ENCODE measurements at regions not wholly inside any gene's neighbourhood (a gene's known extent, or its start where the extent isn't known, plus 50 kb on each side); places are given as distances from the start of the nearest gene placed in this dataset.

GRCh38 chr10:128471151-128471550 lies 344.9 kb upstream of the MKI67 start:
- DNase-seq: no peak

GRCh38 chr10:128472196-128472595 lies 346.0 kb upstream of the MKI67 start:
- no peak for DNase-seq

- DNase-seq: no peak
These were observed 347.2 kb upstream of the MKI67 start for GRCh38 chr10:128473396-128473795.

GRCh38 chr10:128473911-128474310 lies 347.7 kb upstream of the MKI67 start:
- no peak for DNase-seq

GRCh38 chr10:128474571-128474970 lies 348.3 kb upstream of the MKI67 start:
- no peak for DNase-seq

- DNase-seq: no peak
These were observed 349.6 kb upstream of the MKI67 start for GRCh38 chr10:128475686-128476367.

GRCh38 chr10:128476368-128476725 lies 350.1 kb upstream of the MKI67 start:
- DNase-seq: no peak

- no peak for DNase-seq
These were observed 350.6 kb upstream of the MKI67 start for GRCh38 chr10:128476845-128477244.

- no peak for DNase-seq
These were observed 354.4 kb upstream of the MKI67 start for GRCh38 chr10:128480601-128481000.

GRCh38 chr10:128481152-128481840 lies 355.1 kb upstream of the MKI67 start:
- DNase-seq: no peak

GRCh38 chr10:128482052-128482451 lies 355.8 kb upstream of the MKI67 start:
- DNase-seq: no peak

GRCh38 chr10:128483216-128483615 lies 357.0 kb upstream of the MKI67 start:
- DNase-seq: no peak

GRCh38 chr10:128484041-128484440 lies 357.8 kb upstream of the MKI67 start:
- DNase-seq: no peak

- no peak for DNase-seq
These were observed 359.5 kb upstream of the MKI67 start for GRCh38 chr10:128485701-128486235.

- DNase-seq: no peak
These were observed 361.3 kb upstream of the MKI67 start for GRCh38 chr10:128487517-128487916.

GRCh38 chr10:128489324-128490247 lies 363.4 kb upstream of the MKI67 start:
- no peak for DNase-seq

GRCh38 chr10:128491686-128492085 lies 365.5 kb upstream of the MKI67 start:
- no peak for DNase-seq

GRCh38 chr10:128493811-128494210 lies 367.6 kb upstream of the MKI67 start:
- DNase-seq: no peak

- no peak for DNase-seq
These were observed 368.4 kb upstream of the MKI67 start for GRCh38 chr10:128494665-128495064.

- DNase-seq: no peak
These were observed 371.6 kb upstream of the MKI67 start for GRCh38 chr10:128497660-128498377.

- no peak for DNase-seq
These were observed 372.1 kb upstream of the MKI67 start for GRCh38 chr10:128498378-128498730.

GRCh38 chr10:128498746-128499145 lies 372.5 kb upstream of the MKI67 start:
- DNase-seq: no peak

GRCh38 chr10:128499486-128499885 lies 373.3 kb upstream of the MKI67 start:
- no peak for DNase-seq
